ENCODE measurements at regions not wholly inside any gene's neighbourhood (a gene's known extent, or its start where the extent isn't known, plus 50 kb on each side); places are given as distances from the start of the nearest gene placed in this dataset.
A peak's percentile ranks its signal among the peaks of the same experiment; 100 is the strongest.

DNA sequence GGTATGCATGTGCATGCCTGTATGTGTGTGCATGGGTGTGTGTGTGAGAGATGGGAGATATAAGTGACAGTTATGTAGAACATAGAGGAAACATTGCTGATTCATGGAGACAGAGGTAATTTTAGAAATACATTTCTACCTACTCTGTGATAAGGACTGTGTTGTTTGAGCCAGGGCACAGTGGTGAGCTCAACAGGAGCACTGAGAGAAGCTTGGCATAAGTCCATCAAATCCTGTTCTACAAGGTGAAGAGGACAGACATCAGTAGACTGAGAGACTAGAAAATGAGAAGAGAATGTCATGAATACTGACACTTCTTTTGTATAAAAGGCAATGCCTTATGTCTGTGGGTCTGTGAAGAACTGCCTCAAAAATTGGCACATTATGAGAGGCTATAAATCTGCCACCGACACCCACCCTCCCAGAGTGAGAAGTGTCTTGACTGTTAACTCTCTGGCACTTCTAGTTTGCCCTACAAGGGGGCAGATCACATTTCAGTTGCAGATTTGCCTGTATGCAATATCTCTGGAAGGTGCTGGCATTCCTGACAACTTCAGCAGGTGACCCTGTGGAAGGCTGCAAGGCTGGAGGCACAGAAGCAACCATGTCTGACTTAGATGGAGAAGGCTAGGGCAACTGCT lies 962.3 kb upstream of the NRXN1 start:
- no peaks in the 10 kb centered on the region for H3K9me2 ChIP-seq (replicated peaks; ENCODE audit: insufficient read depth, low read length)
- H3K27ac ChIP-seq (ENCODE audit: low read depth, low read length), result no peak overlapping the region
- H3K27me3 ChIP-seq (ENCODE audit: low read length), result no peaks in the 10 kb centered on the region
- no peaks in the 10 kb centered on the region for H3K79me2 ChIP-seq (ENCODE audit: insufficient read depth, low read length)
- peak overlapping the region; percentile 27 for H2AFZ ChIP-seq (ENCODE audit: low read depth, low read length, severe bottlenecking)
- H3F3A ChIP-seq (ENCODE audit: insufficient read depth), result no peaks in the 10 kb centered on the region
- H4K20me1 ChIP-seq (ENCODE audit: low read depth, low read length), result no peaks in the 10 kb centered on the region
- no peaks in the 10 kb centered on the region for H3K9me3 ChIP-seq (ENCODE audit: insufficient read depth, low read length)
- no peak overlapping the region for H3K4me3 ChIP-seq (ENCODE audit: insufficient read depth, low read length, poor library complexity, severe bottlenecking)
- TF ChIP-seq, protein P1, sequence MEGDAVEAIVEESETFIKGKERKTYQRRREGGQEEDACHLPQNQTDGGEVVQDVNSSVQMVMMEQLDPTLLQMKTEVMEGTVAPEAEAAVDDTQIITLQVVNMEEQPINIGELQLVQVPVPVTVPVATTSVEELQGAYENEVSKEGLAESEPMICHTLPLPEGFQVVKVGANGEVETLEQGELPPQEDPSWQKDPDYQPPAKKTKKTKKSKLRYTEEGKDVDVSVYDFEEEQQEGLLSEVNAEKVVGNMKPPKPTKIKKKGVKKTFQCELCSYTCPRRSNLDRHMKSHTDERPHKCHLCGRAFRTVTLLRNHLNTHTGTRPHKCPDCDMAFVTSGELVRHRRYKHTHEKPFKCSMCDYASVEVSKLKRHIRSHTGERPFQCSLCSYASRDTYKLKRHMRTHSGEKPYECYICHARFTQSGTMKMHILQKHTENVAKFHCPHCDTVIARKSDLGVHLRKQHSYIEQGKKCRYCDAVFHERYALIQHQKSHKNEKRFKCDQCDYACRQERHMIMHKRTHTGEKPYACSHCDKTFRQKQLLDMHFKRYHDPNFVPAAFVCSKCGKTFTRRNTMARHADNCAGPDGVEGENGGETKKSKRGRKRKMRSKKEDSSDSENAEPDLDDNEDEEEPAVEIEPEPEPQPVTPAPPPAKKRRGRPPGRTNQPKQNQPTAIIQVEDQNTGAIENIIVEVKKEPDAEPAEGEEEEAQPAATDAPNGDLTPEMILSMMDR (IDR thresholded peaks at IDR 0.05; ENCODE audit: insufficient read depth, low read length, poor library complexity, severe bottlenecking), result no peak
- no peak for TF ChIP-seq EZH2phosphoT487 (conservative IDR thresholded peaks at IDR 0.05; ENCODE audit: low read length)
- no peak overlapping the region for H3K9ac ChIP-seq (ENCODE audit: low read length)
- no peak overlapping the region for H3K4me2 ChIP-seq (ENCODE audit: low read depth, low read length, poor library complexity, severe bottlenecking)
- H3K36me3 ChIP-seq (ENCODE audit: low read length), result peaks cover 3% of the 10 kb centered on the region; the same call in 1 of the 2 replicates

DNA sequence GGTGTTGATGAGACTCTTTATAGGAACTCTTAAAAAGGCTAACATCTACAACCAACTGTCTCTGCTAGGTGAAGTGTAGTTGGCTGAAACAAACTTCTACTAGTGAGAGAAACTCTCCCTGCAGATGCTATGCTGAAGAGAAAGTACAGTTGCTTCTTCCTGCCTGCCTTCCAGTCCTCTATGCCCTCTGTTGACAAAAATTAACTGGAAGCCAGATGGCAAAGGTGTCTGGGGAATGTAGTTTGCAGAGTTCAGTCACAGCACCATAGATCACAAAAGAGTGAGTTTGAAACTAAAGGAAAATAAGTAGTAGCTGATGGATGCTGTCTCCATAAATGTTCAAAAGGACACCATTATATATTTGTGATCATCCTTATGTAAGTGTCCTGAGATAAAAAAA lies 958.8 kb upstream of the NRXN1 start:
- H3K79me2 ChIP-seq (ENCODE audit: insufficient read depth, low read length), result no peaks in the 10 kb centered on the region
- no peaks in the 10 kb centered on the region for H3K9me2 ChIP-seq (replicated peaks; ENCODE audit: insufficient read depth, low read length)
- H2AFZ ChIP-seq (ENCODE audit: low read depth, low read length, severe bottlenecking), result peak overlapping the region; percentile 82
- H3K27me3 ChIP-seq (ENCODE audit: low read length), result no peaks in the 10 kb centered on the region
- H3K36me3 ChIP-seq (ENCODE audit: low read length), result no peaks in the 10 kb centered on the region
- no peaks in the 10 kb centered on the region for H3F3A ChIP-seq (ENCODE audit: insufficient read depth)
- H3K9ac ChIP-seq (ENCODE audit: low read length), result no peak overlapping the region
- H3K4me3 ChIP-seq (ENCODE audit: insufficient read depth, low read length, poor library complexity, severe bottlenecking), result no peak overlapping the region
- no peak overlapping the region for H3K27ac ChIP-seq (ENCODE audit: low read depth, low read length)
- no peaks in the 10 kb centered on the region for H4K20me1 ChIP-seq (ENCODE audit: low read depth, low read length)
- no peak for TF ChIP-seq EZH2phosphoT487 (conservative IDR thresholded peaks at IDR 0.05; ENCODE audit: low read length)
- TF ChIP-seq, protein P1 (IDR thresholded peaks at IDR 0.05; ENCODE audit: insufficient read depth, low read length, poor library complexity, severe bottlenecking), result no peak
- no peak overlapping the region for H3K4me2 ChIP-seq (ENCODE audit: low read depth, low read length, poor library complexity, severe bottlenecking)
- H3K9me3 ChIP-seq (ENCODE audit: insufficient read depth, low read length), result no peaks in the 10 kb centered on the region

DNA sequence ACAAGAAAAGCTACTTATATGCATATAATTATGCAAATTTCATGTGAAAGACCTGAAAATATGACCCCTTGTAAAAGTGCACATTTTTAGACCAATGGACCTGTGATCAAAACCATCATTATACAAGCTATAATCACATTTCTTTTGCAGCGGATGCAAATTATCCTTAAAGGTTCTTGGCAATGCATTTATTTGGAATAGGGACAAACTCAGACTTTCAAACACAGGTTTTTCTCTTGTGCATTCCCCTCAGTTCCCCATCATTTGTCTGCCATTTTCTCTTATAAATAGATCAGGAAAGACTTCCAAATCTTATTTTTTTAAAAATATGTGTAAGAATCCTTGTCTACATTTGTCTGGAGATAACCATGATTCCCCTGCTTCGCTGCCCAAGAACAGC lies 954.2 kb upstream of the NRXN1 start:
- TF ChIP-seq EZH2phosphoT487 (conservative IDR thresholded peaks at IDR 0.05; ENCODE audit: low read length), result no peak
- TF ChIP-seq, protein P1 (IDR thresholded peaks at IDR 0.05; ENCODE audit: insufficient read depth, low read length, poor library complexity, severe bottlenecking), result no peak
- no peak overlapping the region for H2AFZ ChIP-seq (ENCODE audit: low read depth, low read length, severe bottlenecking)
- no peak overlapping the region for H3K27ac ChIP-seq (ENCODE audit: low read depth, low read length)
- H3K9ac ChIP-seq (ENCODE audit: low read length), result no peak overlapping the region
- H3K79me2 ChIP-seq (ENCODE audit: insufficient read depth, low read length), result no peaks in the 10 kb centered on the region
- no peaks in the 10 kb centered on the region for H3K9me3 ChIP-seq (ENCODE audit: insufficient read depth, low read length)
- H3K9me2 ChIP-seq (replicated peaks; ENCODE audit: insufficient read depth, low read length), result no peaks in the 10 kb centered on the region
- no peaks in the 10 kb centered on the region for H4K20me1 ChIP-seq (ENCODE audit: low read depth, low read length)
- no peaks in the 10 kb centered on the region; the same call in 1 of the 2 replicates for H3K36me3 ChIP-seq (ENCODE audit: low read length)
- no peaks in the 10 kb centered on the region for H3K27me3 ChIP-seq (ENCODE audit: low read length)
- no peaks in the 10 kb centered on the region for H3F3A ChIP-seq (ENCODE audit: insufficient read depth)
- H3K4me3 ChIP-seq (ENCODE audit: insufficient read depth, low read length, poor library complexity, severe bottlenecking), result no peak overlapping the region
- no peak overlapping the region for H3K4me2 ChIP-seq (ENCODE audit: low read depth, low read length, poor library complexity, severe bottlenecking)

All from SU-DHL-6 (cell line).